Brain microvascular endothelial cell (primary cell): ENCODE measurements at regions not wholly inside any gene's neighbourhood (a gene's known extent, or its start where the extent isn't known, plus 50 kb on each side); places are given as distances from the start of the nearest gene placed in this dataset.

Experiments
- DNase-seq: peaks from one replicate; pipeline ENCODE4 v3.0.0-alpha.2; 2020
- H3K27ac ChIP-seq: fragments of 250-450 bp; sonication (Bioruptor Pico); 2 replicates; pipeline ENCODE4 v1.5.1; 2020; ENCODE audit warnings: mild to moderate bottlenecking, moderate library complexity
- H3K27me3 ChIP-seq: fragments of 250-450 bp; sonication (Bioruptor Pico); replicated peaks from 2 replicates; pipeline ENCODE4 v1.5.1; 2020; ENCODE audit warnings: mild to moderate bottlenecking
- H3K36me3 ChIP-seq: fragments of 250-450 bp; sonication (Bioruptor Pico); replicated peaks from 2 replicates; pipeline ENCODE4 v1.5.1; 2020; ENCODE audit warnings: mild to moderate bottlenecking
- H3K4me3 ChIP-seq: 2 replicates; pipeline ENCODE4 v1.5.1; 2011; ENCODE audit warnings: low read depth, mild to moderate bottlenecking, control low read depth, low read length, moderate library complexity
- CTCF ChIP-seq: IDR thresholded peaks from 2 replicates; pipeline ENCODE4 v1.5.1; 2011; ENCODE audit warnings: low read depth, mild to moderate bottlenecking, moderate library complexity, low read length, control low read depth, inconsistent platforms; ENCODE audit errors: missing control alignments
- in situ Hi-C: cut with HindIII; loops from 2 replicates; pipeline ENCODE4 v1.10.0; 2017; ENCODE audit warnings: low sequenced_read_pairs, low pct_ligation_motif_present

DNA sequence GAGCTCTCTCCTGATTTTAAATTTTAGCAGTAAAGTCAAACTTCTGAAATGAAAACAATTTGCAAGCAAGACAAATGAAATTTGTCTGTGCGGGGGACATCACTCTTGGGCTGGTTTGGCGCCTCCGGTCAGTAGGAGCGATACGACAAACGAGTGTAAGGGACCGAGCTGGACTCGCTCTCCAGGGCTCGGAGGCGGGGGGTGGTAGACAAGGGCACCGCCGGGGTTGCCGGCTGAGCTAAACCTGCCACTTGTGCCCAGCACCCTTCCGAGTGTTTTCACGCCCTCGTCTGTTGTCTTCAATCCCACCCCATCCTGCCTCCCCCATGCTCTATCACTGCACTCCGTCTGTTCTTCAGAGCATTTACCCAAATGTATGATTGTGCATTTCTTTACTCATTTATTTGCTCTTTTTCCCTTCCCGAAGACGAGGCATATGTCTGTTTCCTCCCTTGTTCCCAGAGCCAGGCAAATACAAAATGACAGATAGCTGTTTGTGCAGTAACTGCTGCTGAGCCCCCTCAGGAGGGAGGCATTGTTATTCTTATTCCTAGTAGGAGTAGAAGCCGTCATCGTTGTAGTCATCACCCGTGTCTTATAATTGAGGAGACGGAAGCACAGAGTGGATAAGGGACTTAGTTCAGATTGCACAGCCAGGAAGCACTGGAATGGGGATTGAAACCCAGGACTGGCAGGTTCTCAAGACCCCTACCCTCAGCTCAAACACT is 62.8 kb upstream of the APCDD1L start:
- Histone ChIP-seq H3K4me3 (no peak overlapping the region), H3K27ac (no peak overlapping the region), H3K36me3 (no peaks in the 10 kb centered on the region), H3K27me3 (peaks cover 3% of the 10 kb centered on the region)
- in situ Hi-C loops: no loop called here
- DNase-seq: no peak
- TF ChIP-seq CTCF: no peak

DNA sequence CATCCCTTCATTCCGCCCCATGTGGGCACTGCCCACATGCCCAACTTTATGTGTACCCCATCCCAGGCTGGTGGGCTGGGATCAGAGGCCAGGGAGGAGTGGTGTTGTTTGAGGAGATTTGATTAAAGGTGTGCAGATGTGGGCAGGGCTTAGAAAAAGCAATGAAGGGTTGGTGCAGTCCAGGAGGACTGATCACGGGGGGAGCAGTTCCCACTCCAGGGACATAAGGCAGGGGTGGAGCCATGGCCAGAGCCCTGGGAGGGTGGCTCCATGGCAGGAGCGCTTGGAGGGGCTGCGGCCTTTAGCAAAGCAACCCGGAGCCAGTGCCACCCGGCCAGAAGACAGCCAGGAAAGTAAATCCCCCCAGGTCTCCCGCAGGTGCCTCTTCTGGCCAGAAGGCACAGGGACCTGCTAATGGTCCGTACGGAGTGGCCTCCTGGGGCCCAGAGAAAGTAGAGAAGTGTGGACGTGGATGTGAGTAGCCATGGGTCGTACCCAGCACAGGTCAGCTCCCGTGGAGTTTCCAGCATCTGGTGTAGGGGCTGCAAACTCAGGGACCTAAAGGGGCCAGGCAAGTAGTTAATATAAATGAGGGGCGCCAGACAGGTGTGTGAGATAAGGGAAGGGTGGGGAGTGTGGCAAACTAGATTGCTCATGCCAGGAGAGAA is 62.1 kb upstream of the APCDD1L start:
- Histone ChIP-seq H3K4me3 (no peak overlapping the region), H3K27me3 (peaks cover 3% of the 10 kb centered on the region), H3K27ac (no peak overlapping the region), H3K36me3 (no peaks in the 10 kb centered on the region)
- DNase-seq: no peak
- no peak for TF ChIP-seq CTCF
- in situ Hi-C loops: no loop called here

- Histone ChIP-seq H3K27me3 (peaks cover 3% of the 10 kb centered on the region), H3K4me3 (no peak overlapping the region), H3K27ac (no peak overlapping the region), H3K36me3 (no peaks in the 10 kb centered on the region)
- DNase-seq: no peak
- TF ChIP-seq CTCF: no peak
- in situ Hi-C loops: no loop called here
These were observed 61.4 kb upstream of the APCDD1L start for GRCh38 chr20:58576603-58576970.

GRCh38 chr20:58575776-58576602 is 60.8 kb upstream of the APCDD1L start:
- DNase-seq: no peak
- TF ChIP-seq CTCF: no peak
- in situ Hi-C loops: no loop called here
- Histone ChIP-seq H3K36me3 (no peaks in the 10 kb centered on the region), H3K4me3 (no peak overlapping the region), H3K27ac (no peak overlapping the region), H3K27me3 (peaks cover 3% of the 10 kb centered on the region)

GRCh38 chr20:58574469-58574868 is 59.3 kb upstream of the APCDD1L start:
- no peak overlapping the region for H3K27ac ChIP-seq
- DNase-seq: no peak
- no peak overlapping the region for H3K4me3 ChIP-seq
- peaks cover 3% of the 10 kb centered on the region for H3K27me3 ChIP-seq
- no peak for TF ChIP-seq CTCF
- H3K36me3 ChIP-seq: no peaks in the 10 kb centered on the region
- in situ Hi-C loops: no loop called here
